HEK293 (cell line): ENCODE measurements at regions not wholly inside any gene's neighbourhood (a gene's known extent, or its start where the extent isn't known, plus 50 kb on each side); places are given as distances from the start of the nearest gene placed in this dataset.

Experiments
- CTCF ChIP-seq: fragments of 450-650 bp; formaldehyde crosslinking; IDR thresholded peaks from 2 replicates; pipeline ENCODE4 v1.5.1; 2016; ENCODE audit warnings: missing biosample characterization, missing genetic modification characterization
- KLF1 ChIP-seq: fragments of 450-650 bp; formaldehyde crosslinking; IDR thresholded peaks from 2 replicates; pipeline ENCODE4 v1.5.1; 2016; ENCODE audit warnings: missing biosample characterization, missing genetic modification characterization
- PRDM6 ChIP-seq: fragments of 450-650 bp; formaldehyde crosslinking; IDR thresholded peaks from 2 replicates; pipeline ENCODE4 v1.5.1; 2017; ENCODE audit warnings: missing biosample characterization, missing genetic modification characterization
- TCF7L2 ChIP-seq: IDR thresholded peaks from 2 replicates; pipeline ENCODE4 v1.6.1; 2011; ENCODE audit warnings: low read depth, mild to moderate bottlenecking, inconsistent platforms, low read length, moderate library complexity, borderline replicate concordance
- TSHZ1 ChIP-seq: fragments of 450-650 bp; formaldehyde crosslinking; IDR thresholded peaks from 2 replicates; pipeline ENCODE4 v1.5.1; 2016; ENCODE audit warnings: missing biosample characterization, missing genetic modification characterization, borderline replicate concordance
- YY1 ChIP-seq: fragments of 450-650 bp; formaldehyde crosslinking; IDR thresholded peaks from 2 replicates; pipeline ENCODE4 v1.5.1; 2018; ENCODE audit warnings: missing biosample characterization, missing genetic modification characterization
- ZNF18 ChIP-seq: fragments of 450-650 bp; formaldehyde crosslinking; IDR thresholded peaks from 2 replicates; pipeline ENCODE4 v1.5.1; 2016; ENCODE audit warnings: missing biosample characterization, missing genetic modification characterization

- TF ChIP-seq TCF7L2: no peak
- no peak for TF ChIP-seq ZNF18 (tag by site-specific recombination)
- TF ChIP-seq YY1 (tag by site-specific recombination): no peak
- TF ChIP-seq PRDM6 (tag by site-specific recombination): peak; percentile 51; the same call in 1 of the 2 replicates
- no peak for TF ChIP-seq CTCF (tag by site-specific recombination)
- no peak for TF ChIP-seq KLF1
- no peak for TF ChIP-seq TSHZ1 (tag by site-specific recombination)
Observed at GRCh38 chr9:86795823-86796553, 151.3 kb downstream of the GAS1 start.
